ENCODE measurements at regions not wholly inside any gene's neighbourhood (a gene's known extent, or its start where the extent isn't known, plus 50 kb on each side); places are given as distances from the start of the nearest gene placed in this dataset.

GRCh38 chr2:205889114-205889513, 196.9 kb downstream of the INO80D start:
- no peaks in the 10 kb centered on the region for H3K9me3 ChIP-seq (ENCODE audit: control insufficient read depth, insufficient read depth, low read length)
- Mint-ChIP-seq H3K27ac (no peak overlapping the region), H3K4me1 (peaks cover 6 to 16% of the 10 kb centered on the region in 2 donors), H3K36me3 (no peaks in the 10 kb centered on the region), H3K4me3 (no peak overlapping the region), H3K27me3 (ENCODE audit: low read depth in 2 of 2) (peaks cover 24 to 44% of the 10 kb centered on the region in 2 donors), H3K9me3 (no peaks in the 10 kb centered on the region)
- 87% methylated on average over 2 of the region's 3 CpGs for WGBS (ENCODE audit: insufficient coverage)
- ATAC-seq (no peak), DNase-seq (no peak)
- intact Hi-C loops (cut with micrococcal nuclease): loop anchor here (5.0 kb wide), 1 partner anchor 1562 kb away; no protein-coding TSS in a partner anchor
- H3K4me3 ChIP-seq (ENCODE audit: low read length): no peak overlapping the region
- peaks cover 6% of the 10 kb centered on the region for H3K4me1 ChIP-seq (ENCODE audit: control insufficient read depth, insufficient read depth, low read length)
- H3K27me3 ChIP-seq (ENCODE audit: control insufficient read depth, insufficient read depth, low read length): peaks cover 12% of the 10 kb centered on the region
- H3K36me3 ChIP-seq (ENCODE audit: control insufficient read depth, insufficient read depth, low read length): no peaks in the 10 kb centered on the region
- no peak overlapping the region for H3K27ac ChIP-seq (ENCODE audit: low read length)
- no peak for TF ChIP-seq CTCF (IDR thresholded peaks at IDR 0.05)

GRCh38 chr2:205887637-205888036, 198.3 kb downstream of the INO80D start:
- Histone ChIP-seq H3K27me3 (ENCODE audit: control insufficient read depth, insufficient read depth, low read length) (peaks cover 12% of the 10 kb centered on the region), H3K9me3 (ENCODE audit: control insufficient read depth, insufficient read depth, low read length) (no peaks in the 10 kb centered on the region), H3K4me3 (ENCODE audit: low read length) (no peak overlapping the region), H3K27ac (ENCODE audit: low read length) (no peak overlapping the region), H3K4me1 (ENCODE audit: control insufficient read depth, insufficient read depth, low read length) (peaks cover 6% of the 10 kb centered on the region), H3K36me3 (ENCODE audit: control insufficient read depth, insufficient read depth, low read length) (no peaks in the 10 kb centered on the region)
- Mint-ChIP-seq H3K27me3 (ENCODE audit: low read depth in 2 of 2) (peaks cover 24 to 44% of the 10 kb centered on the region in 2 donors), H3K27ac (no peak overlapping the region), H3K9me3 (no peaks in the 10 kb centered on the region), H3K36me3 (no peaks in the 10 kb centered on the region), H3K4me3 (no peak overlapping the region), H3K4me1 (peaks cover 6 to 16% of the 10 kb centered on the region in 2 donors)
- WGBS (ENCODE audit: insufficient coverage): 34% methylated on average over 9 of the region's 10 CpGs
- no peak for TF ChIP-seq CTCF (IDR thresholded peaks at IDR 0.05)
- ATAC-seq: peak in 2 of 3 donors; percentile 30 to 67
- no peak for DNase-seq
- intact Hi-C loops (cut with micrococcal nuclease): loop anchor here (5.0 kb wide), 1 partner anchor 1560 kb away; no protein-coding TSS in a partner anchor

- H3K27me3 ChIP-seq (ENCODE audit: control insufficient read depth, insufficient read depth, low read length): peaks cover 12% of the 10 kb centered on the region
These were observed 200.4 kb downstream of the INO80D start for GRCh38 chr2:205885492-205886099.

More at GRCh38 chr2:205885492-205886099, 200.4 kb downstream of the INO80D start:
- Histone ChIP-seq H3K4me1 (ENCODE audit: control insufficient read depth, insufficient read depth, low read length) (peaks cover 6% of the 10 kb centered on the region), H3K4me3 (ENCODE audit: low read length) (no peak overlapping the region), H3K36me3 (ENCODE audit: control insufficient read depth, insufficient read depth, low read length) (no peaks in the 10 kb centered on the region), H3K9me3 (ENCODE audit: control insufficient read depth, insufficient read depth, low read length) (no peaks in the 10 kb centered on the region), H3K27ac (ENCODE audit: low read length) (no peak overlapping the region)
- Mint-ChIP-seq H3K27me3 (ENCODE audit: low read depth in 2 of 2) (peaks cover 27 to 38% of the 10 kb centered on the region in 2 donors), H3K9me3 (no peaks in the 10 kb centered on the region), H3K36me3 (no peaks in the 10 kb centered on the region), H3K4me3 (no peak overlapping the region), H3K4me1 (peaks cover 6 to 16% of the 10 kb centered on the region in 2 donors), H3K27ac (no peak overlapping the region)
- ATAC-seq: peak in 1 of 3 donors; percentile 65
- TF ChIP-seq CTCF (IDR thresholded peaks at IDR 0.05): peak; percentile 51
- DNase-seq: peak; percentile 39 to 65
- intact Hi-C loops (cut with micrococcal nuclease): loop anchor here (5.0 kb wide), 1 partner anchor 1558 kb away; no protein-coding TSS in a partner anchor
- WGBS (ENCODE audit: insufficient coverage): 39% methylated on average over 22 of the region's 23 CpGs
